K562 (cell line): ENCODE measurements at regions not wholly inside any gene's neighbourhood (a gene's known extent, or its start where the extent isn't known, plus 50 kb on each side); places are given as distances from the start of the nearest gene placed in this dataset.

Experiments used
- ATAC-seq: fragments of 200-7000 bp; cut with Tn5 transposase; 3 replicates; pipeline ENCODE4 v1.9.1; 2020; ENCODE audit warnings: moderate library complexity
- BruUV-seq: library from RNA; stranded (reverse); fragments of 400-500 nt; replicated peaks from 2 replicates; lab custom pipeline; 2021; lab: Mats Ljungman, UMichigan
- CTCF ChIA-PET: fragments of 300-600 bp; formaldehyde crosslinking; extraction: SDS; loops from one replicate; lab custom pipeline; 2021; ENCODE audit warnings: low intra/inter-chr PET ratio; lab: Yijun Ruan, JAX
- POLR2A ChIA-PET: fragments of 300-600, 350-650 bp; sonication (Branson Sonifier 250); formaldehyde crosslinking; extraction: SDS; loops from one replicate; lab custom pipeline; 2021; ENCODE audit warnings: antibody characterized with exemption, inconsistent platforms; lab: Yijun Ruan, JAX
- DNase-seq, 4 experiments: peaks; one replicate each; pipeline versions ENCODE4 v3.0.0 to v3.0.0-alpha.2; 2011 to 2018; ENCODE audit warnings: low spot score in 3 of 4, mixed read lengths in 3 of 4; ENCODE audit errors: extremely low read depth in 1 of 4
- FAIRE-seq: peaks from 2 replicates; lab custom pipeline; 2011; peaks lifted over from hg19 to GRCh38; lab: Jason Lieb, UNC
- H2AFZ ChIP-seq: 2 replicates; pipeline ENCODE4 v1.6.0; 2011; ENCODE audit warnings: low read depth, low read length, control low read depth, inconsistent platforms
- H3K27ac ChIP-seq: fragments of 200-600 bp; 3 replicates; pipeline ENCODE4 v1.8.0; 2011; ENCODE audit warnings: low read depth, mild to moderate bottlenecking, control low read depth, inconsistent platforms, low read length, moderate library complexity, mixed read lengths; ENCODE audit errors: extremely low read depth
- H3K27me3 ChIP-seq, 2 experiments: fragments of 300-600 bp in 1 of 2; 2 replicates in 1 of 2; 3 replicates in 1 of 2; pipeline versions ENCODE4 v1.6.0 to v1.8.0; 2011; ENCODE audit warnings: inconsistent platforms in 2 of 2, low read length in 2 of 2, mild to moderate bottlenecking in 1 of 2, mixed read lengths in 1 of 2, moderate library complexity in 1 of 2; ENCODE audit not compliant: control insufficient read depth in 2 of 2, insufficient read depth in 2 of 2
- H3K36me3 ChIP-seq: fragments of 300-600 bp; 3 replicates; pipeline ENCODE4 v1.8.0; 2011; ENCODE audit warnings: mild to moderate bottlenecking, low read length, inconsistent platforms; ENCODE audit not compliant: control insufficient read depth, insufficient read depth
- H3K4me1 ChIP-seq, 2 experiments: fragments of 200-600 bp in 1 of 2; replicated peaks in 1 of 2; 2 replicates in 1 of 2; 3 replicates in 1 of 2; pipeline versions ENCODE4 v1.5.1 to v1.8.0; 2011; ENCODE audit warnings: inconsistent platforms in 2 of 2, low read length in 2 of 2, mild to moderate bottlenecking in 1 of 2, mixed read lengths in 1 of 2, moderate library complexity in 1 of 2; ENCODE audit not compliant: control insufficient read depth in 2 of 2, insufficient read depth in 2 of 2
- H3K4me2 ChIP-seq: 2 replicates; pipeline ENCODE4 v1.6.1; 2011; ENCODE audit warnings: low read length, control low read depth, inconsistent platforms, mixed read lengths; ENCODE audit not compliant: insufficient read depth
- H3K4me3 ChIP-seq: fragments of 200-600 bp; sonication (generic), shearing (Covaris generic); 2 replicates; pipeline ENCODE4 v1.5.1; 2016; ENCODE audit warnings: control low read depth, inconsistent platforms
- H3K79me2 ChIP-seq: fragments of 200-600 bp; 3 replicates; pipeline ENCODE4 v1.8.0; 2011; ENCODE audit warnings: low read length, inconsistent platforms; ENCODE audit not compliant: control insufficient read depth, insufficient read depth
- H3K9ac ChIP-seq, 2 experiments: 2 replicates each; pipeline versions ENCODE4 v1.6.0 to v1.6.1; 2011; ENCODE audit warnings: low read depth in 2 of 2, low read length in 2 of 2, control low read depth in 1 of 2, inconsistent platforms in 1 of 2, mild to moderate bottlenecking in 1 of 2, mixed read lengths in 1 of 2; ENCODE audit not compliant: insufficient read depth in 1 of 2
- H3K9me1 ChIP-seq: one replicate; pipeline ENCODE4 v1.6.0; 2011; ENCODE audit warnings: inconsistent platforms, mild to moderate bottlenecking, low read length, moderate library complexity; ENCODE audit not compliant: control insufficient read depth, insufficient read depth
- H3K9me3 ChIP-seq: replicated peaks from 2 replicates; pipeline ENCODE4 v1.5.1; 2011; ENCODE audit warnings: low read depth, low read length, inconsistent platforms; ENCODE audit not compliant: control insufficient read depth, insufficient read depth
- H4K20me1 ChIP-seq: replicated peaks from 2 replicates; pipeline ENCODE4 v1.6.1; 2011; ENCODE audit warnings: low read length, inconsistent platforms, mixed read lengths; ENCODE audit not compliant: control insufficient read depth, insufficient read depth
- BCOR ChIP-seq: fragments of 450-650 bp; IDR thresholded peaks from 2 replicates; pipeline ENCODE4 v1.6.1; 2016
- CTBP1 ChIP-seq: fragments of 450-650 bp; IDR thresholded peaks from 2 replicates; pipeline ENCODE4 v1.6.1; 2016; ENCODE audit warnings: borderline replicate concordance
- POLR2B ChIP-seq: fragments of 450-650 bp; IDR thresholded peaks from 2 replicates; pipeline ENCODE4 v1.6.1; 2018; ENCODE audit warnings: low read depth; ENCODE audit not compliant: partially characterized antibody
- POLR3G ChIP-seq: IDR thresholded peaks from 2 replicates; pipeline ENCODE4 v1.6.1; 2011; ENCODE audit not compliant: insufficient read length, insufficient replicate concordance; ENCODE audit errors: extremely low read depth
- SMAD3 ChIP-seq: fragments of 450-650 bp; formaldehyde crosslinking; conservative IDR thresholded peaks from 2 replicates; pipeline ENCODE4 v1.4.0; 2020; ENCODE audit warnings: mild to moderate bottlenecking
- YBX1 ChIP-seq: fragments of 450-650 bp; IDR thresholded peaks from 2 replicates; pipeline ENCODE4 v1.7.1; 2016; ENCODE audit warnings: mild to moderate bottlenecking
- ZFP36 ChIP-seq: fragments of 150-350 bp; IDR thresholded peaks from 2 replicates; pipeline ENCODE4 v1.6.1; 2018; ENCODE audit warnings: low read length, low read depth; ENCODE audit not compliant: partially characterized antibody
- ZNF23 ChIP-seq: fragments of 250-450 bp; sonication (Bioruptor Pico); IDR thresholded peaks from 2 replicates; pipeline ENCODE4 v1.4.0; 2020; ENCODE audit warnings: mild to moderate bottlenecking
- ZNF589 ChIP-seq: fragments of 200-800 bp; sonication (Bioruptor generic); IDR thresholded peaks from 2 replicates; pipeline ENCODE4 v1.6.1; 2016; ENCODE audit warnings: low read depth, missing genetic modification characterization, missing compliant biosample characterization
- WGBS: fragments of 100-300 bp; shearing (Covaris generic); methylation state at CpG from one replicate; pipeline ENCODE4 v1.1.6; 2016; ENCODE audit warnings: low coverage, mixed read lengths; ENCODE audit not compliant: insufficient coverage; ENCODE audit errors: missing lambda C conversion rate; 5-methylcytosine and 5-hydroxymethylcytosine counted together
- in situ Hi-C: fragments of 300-500 bp; cut with MboI; formaldehyde crosslinking; loops from 4 replicates; pipeline ENCODE4 v1.15.0; 2018; ENCODE audit warnings: inconsistent platforms, mixed read lengths
- intact Hi-C: fragments of 100-400 bp; cut with micrococcal nuclease; formaldehyde crosslinking; loops from 2 replicates; pipeline ENCODE4 v1.14.2; 2022
- TF ChIP-seq, protein P1 (sequence below): fragments of 250-450 bp; sonication (Bioruptor Pico); IDR thresholded peaks from 2 replicates; pipeline ENCODE4 v1.5.0; 2021
- TF ChIP-seq, protein P2 (sequence below): sonication (generic); formaldehyde crosslinking; IDR thresholded peaks from 2 replicates; pipeline ENCODE4 v1.9.0; 2022; ENCODE audit warnings: mild to moderate bottlenecking, missing genetic modification reagents

DNA sequence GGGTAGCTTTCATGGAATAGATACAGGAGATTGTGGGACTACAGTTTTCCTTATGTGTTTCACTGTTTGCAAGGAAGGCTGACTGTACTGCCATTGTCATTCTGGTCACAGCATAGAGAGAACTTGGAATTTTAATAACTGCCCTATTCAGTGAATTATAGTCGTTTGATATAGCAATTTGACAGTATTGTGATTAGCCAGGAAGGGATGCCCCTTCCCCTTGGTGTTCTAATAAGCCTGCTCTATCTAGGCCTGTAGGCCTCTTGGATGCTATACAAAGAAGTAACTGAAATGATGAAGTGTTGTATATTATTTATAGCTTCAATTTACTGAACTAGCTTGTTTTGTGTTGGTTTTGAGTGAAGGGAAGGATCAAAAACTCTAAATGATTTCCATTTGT lies 528.6 kb upstream of the CDH2 start:
- ATAC-seq (no peak), FAIRE-seq (no peak), DNase-seq (no peak)
- H3K36me3 ChIP-seq: no peaks in the 10 kb centered on the region
- H3K9me3 ChIP-seq: no peaks in the 10 kb centered on the region
- H2AFZ ChIP-seq: no peak overlapping the region
- intact Hi-C loops (no loop called here), in situ Hi-C loops (no loop called here)
- no peak overlapping the region for H3K4me3 ChIP-seq
- H3K27me3 ChIP-seq: no peaks in the 10 kb centered on the region
- TF ChIP-seq POLR3G (no peak), BCOR (no peak), SMAD3 (CRISPR knock-in tag) (no peak), ZFP36 (no peak), ZNF23 (CRISPR knock-in tag) (no peak), POLR2B (no peak), YBX1 (no peak), ZNF589 (no peak), CTBP1 (no peak)
- TF ChIP-seq, protein P1, sequence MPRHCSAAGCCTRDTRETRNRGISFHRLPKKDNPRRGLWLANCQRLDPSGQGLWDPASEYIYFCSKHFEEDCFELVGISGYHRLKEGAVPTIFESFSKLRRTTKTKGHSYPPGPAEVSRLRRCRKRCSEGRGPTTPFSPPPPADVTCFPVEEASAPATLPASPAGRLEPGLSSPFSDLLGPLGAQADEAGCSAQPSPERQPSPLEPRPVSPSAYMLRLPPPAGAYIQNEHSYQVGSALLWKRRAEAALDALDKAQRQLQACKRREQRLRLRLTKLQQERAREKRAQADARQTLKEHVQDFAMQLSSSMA (CRISPR knock-in tag): no peak
- TF ChIP-seq, protein P2, sequence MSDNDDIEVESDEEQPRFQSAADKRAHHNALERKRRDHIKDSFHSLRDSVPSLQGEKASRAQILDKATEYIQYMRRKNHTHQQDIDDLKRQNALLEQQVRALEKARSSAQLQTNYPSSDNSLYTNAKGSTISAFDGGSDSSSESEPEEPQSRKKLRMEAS (CRISPR knock-in tag): no peak
- 0% methylated on average over 1 of the region's 1 CpG for WGBS
- no peaks in the 10 kb centered on the region for H3K4me1 ChIP-seq
- no peaks in the 10 kb centered on the region for H3K79me2 ChIP-seq
- no peak overlapping the region for H3K9ac ChIP-seq
- H3K9me1 ChIP-seq: no peaks in the 10 kb centered on the region
- no TSS peak for BruUV-seq
- ChIA-PET CTCF (no interaction called here), POLR2A (no interaction called here)
- no peaks in the 10 kb centered on the region for H4K20me1 ChIP-seq
- H3K4me2 ChIP-seq: no peak overlapping the region
- no peak overlapping the region for H3K27ac ChIP-seq
